H1 (cell line): ENCODE measurements at regions not wholly inside any gene's neighbourhood (a gene's known extent, or its start where the extent isn't known, plus 50 kb on each side); places are given as distances from the start of the nearest gene placed in this dataset.

Experiments used
- CTCF ChIA-PET: fragments of 300-600 bp; sonication (Branson Sonifier 250); formaldehyde crosslinking; loops from one replicate; lab custom pipeline; 2021; ENCODE audit not compliant: partially characterized antibody; lab: Charles Lee
- POLR2A ChIA-PET: fragments of 300-600 bp; sonication (Branson Sonifier 250); formaldehyde crosslinking; loops from one replicate; lab custom pipeline; 2021; ENCODE audit warnings: inconsistent platforms; ENCODE audit not compliant: partially characterized antibody; lab: Charles Lee
- DNase-seq, 2 experiments: peaks; one replicate each; pipeline versions ENCODE4 v3.0.0 to v3.0.0-alpha.2; 2010 to 2022; ENCODE audit warnings: low spot score in 2 of 2, low read depth in 1 of 2, mixed read lengths in 1 of 2
- FAIRE-seq: peaks from 2 replicates; lab custom pipeline; 2011; peaks lifted over from hg19 to GRCh38; lab: Jason Lieb, UNC
- H2AFZ ChIP-seq: 2 replicates; pipeline ENCODE4 v1.8.1; 2012; ENCODE audit warnings: low read length, inconsistent platforms
- H2AK5ac ChIP-seq: 2 replicates; pipeline ENCODE4 v1.6.1; 2013; ENCODE audit warnings: low read depth, low read length
- H2BK120ac ChIP-seq: replicated peaks from 2 replicates; pipeline ENCODE3; 2013; ENCODE audit warnings: low read depth, low read length, inconsistent platforms
- H2BK12ac ChIP-seq: 2 replicates; pipeline ENCODE4 v1.6.1; 2013; ENCODE audit warnings: low read depth, low read length
- H2BK15ac ChIP-seq: 2 replicates; pipeline ENCODE4 v1.6.1; 2013; ENCODE audit warnings: low read length
- H2BK20ac ChIP-seq: 2 replicates; pipeline ENCODE4 v1.6.1; 2013; ENCODE audit warnings: low read length
- H2BK5ac ChIP-seq: 2 replicates; pipeline ENCODE4 v1.6.1; 2013; ENCODE audit warnings: low read depth, low read length
- H3K14ac ChIP-seq: 2 replicates; pipeline ENCODE4 v1.6.1; 2013; ENCODE audit warnings: inconsistent platforms; ENCODE audit not compliant: insufficient read length
- H3K18ac ChIP-seq: 2 replicates; pipeline ENCODE4 v1.6.1; 2013; ENCODE audit warnings: low read length; ENCODE audit errors: extremely low read depth
- H3K23ac ChIP-seq: 2 replicates; pipeline ENCODE4 v1.6.1; 2013; ENCODE audit warnings: inconsistent platforms; ENCODE audit not compliant: insufficient read length
- H3K23me2 ChIP-seq: 2 replicates; pipeline ENCODE4 v1.6.1; 2013; ENCODE audit warnings: low read depth, low read length
- H3K27ac ChIP-seq: 2 replicates; pipeline ENCODE4 v1.6.1; 2011; ENCODE audit warnings: low read depth, low read length, inconsistent platforms
- H3K27me3 ChIP-seq, 4 experiments: replicated peaks in 1 of 4; 1 replicate in 1 of 4; 2 replicates in 3 of 4; pipeline versions ENCODE4 v1.6.1 to v1.8.1; 2011 to 2013; ENCODE audit warnings: low read length in 3 of 4, mild to moderate bottlenecking in 3 of 4, inconsistent platforms in 2 of 4, mixed read lengths in 2 of 4, moderate library complexity in 1 of 4; ENCODE audit not compliant: control insufficient read depth in 3 of 4, insufficient read depth in 3 of 4; ENCODE audit errors: extremely low read depth in 1 of 4
- H3K36me3 ChIP-seq, 4 experiments: 2 replicates each; pipeline versions ENCODE4 v1.6.1 to v1.8.1; 2011 to 2013; ENCODE audit warnings: mild to moderate bottlenecking in 4 of 4, low read length in 3 of 4, moderate library complexity in 2 of 4, control low read depth in 1 of 4, inconsistent platforms in 1 of 4; ENCODE audit not compliant: insufficient read depth in 4 of 4, control insufficient read depth in 2 of 4
- H3K4ac ChIP-seq: replicated peaks from 2 replicates; pipeline ENCODE3; 2013; ENCODE audit warnings: low read length, low read depth, mixed read lengths, inconsistent platforms; ENCODE audit not compliant: insufficient read length
- H3K4me1 ChIP-seq, 4 experiments: replicated peaks in 1 of 4; 1 replicate in 1 of 4; 2 replicates in 3 of 4; pipeline versions ENCODE4 v1.6.1 to v1.8.1; 2011 to 2013; ENCODE audit warnings: low read length in 3 of 4, inconsistent platforms in 2 of 4, mixed read lengths in 1 of 4; ENCODE audit not compliant: insufficient read depth in 4 of 4, control insufficient read depth in 3 of 4
- H3K4me2 ChIP-seq, 2 experiments: 2 replicates each; pipeline versions ENCODE4 v1.6.1 to v1.8.1; 2011 to 2013; ENCODE audit warnings: low read depth in 2 of 2, low read length in 2 of 2, control low read depth in 1 of 2, inconsistent platforms in 1 of 2, mild to moderate bottlenecking in 1 of 2; ENCODE audit not compliant: insufficient read depth in 1 of 2
- H3K4me3 ChIP-seq, 4 experiments: fragments of 200-600, 300-600 bp in 1 of 4; sonication (generic), shearing (Covaris generic), sonication (Bioruptor Twin) in 1 of 4; 2 replicates each; pipeline versions ENCODE4 v1.5.1 to v1.8.1; 2011 to 2016; ENCODE audit warnings: low read length in 4 of 4, low read depth in 3 of 4, control low read depth in 2 of 4, inconsistent platforms in 2 of 4, mild to moderate bottlenecking in 2 of 4, mixed read lengths in 1 of 4, moderate library complexity in 1 of 4; ENCODE audit not compliant: insufficient read depth in 2 of 4; ENCODE audit errors: extremely low read depth in 1 of 4
- H3K56ac ChIP-seq: replicated peaks from 2 replicates; pipeline ENCODE3; 2013; ENCODE audit warnings: low read depth, mild to moderate bottlenecking, mixed read lengths, low read length, inconsistent platforms; ENCODE audit not compliant: insufficient read length
- H3K79me1 ChIP-seq: 2 replicates; pipeline ENCODE4 v1.6.1; 2013; ENCODE audit warnings: low read depth, low read length, control low read depth
- H3K79me2 ChIP-seq, 2 experiments: 2 replicates each; pipeline versions ENCODE4 v1.6.1 to v1.8.1; 2012 to 2013; ENCODE audit warnings: low read length in 2 of 2, mild to moderate bottlenecking in 2 of 2, inconsistent platforms in 1 of 2; ENCODE audit not compliant: insufficient read depth in 2 of 2, control insufficient read depth in 1 of 2
- H3K9ac ChIP-seq, 4 experiments: replicated peaks in 1 of 4; 1 replicate in 1 of 4; 2 replicates in 3 of 4; pipeline versions ENCODE4 v1.6.1 to v1.8.1; 2011 to 2013; ENCODE audit warnings: low read depth in 3 of 4, low read length in 3 of 4, control low read depth in 2 of 4, mild to moderate bottlenecking in 2 of 4, moderate library complexity in 2 of 4, inconsistent platforms in 1 of 4; ENCODE audit errors: extremely low read depth in 1 of 4
- H3K9me3 ChIP-seq, 2 experiments: 2 replicates each; pipeline versions ENCODE4 v1.6.1 to v1.8.1; 2012 to 2013; ENCODE audit warnings: mild to moderate bottlenecking in 2 of 2, moderate library complexity in 2 of 2, control low read depth in 1 of 2, inconsistent platforms in 1 of 2, low read depth in 1 of 2, low read length in 1 of 2, mixed read lengths in 1 of 2; ENCODE audit not compliant: insufficient read depth in 2 of 2
- H4K20me1 ChIP-seq, 2 experiments: replicated peaks in 1 of 2; 2 replicates each; pipeline versions ENCODE3 to v1.8.1; 2011 to 2013; ENCODE audit warnings: inconsistent platforms in 2 of 2, low read length in 2 of 2, mild to moderate bottlenecking in 1 of 2; ENCODE audit not compliant: insufficient read depth in 2 of 2, control insufficient read depth in 1 of 2
- H4K5ac ChIP-seq: 2 replicates; pipeline ENCODE4 v1.6.1; 2013; ENCODE audit warnings: low read length, low read depth, mixed read lengths, inconsistent platforms; ENCODE audit not compliant: insufficient read length
- H4K8ac ChIP-seq: 2 replicates; pipeline ENCODE4 v1.8.0; 2013; ENCODE audit warnings: mild to moderate bottlenecking, moderate library complexity, low read length, inconsistent platforms; ENCODE audit not compliant: insufficient read depth; ENCODE audit errors: extremely low read depth
- H4K91ac ChIP-seq: replicated peaks from 2 replicates; pipeline ENCODE3; 2013; ENCODE audit warnings: low read length, mixed read lengths, inconsistent platforms; ENCODE audit not compliant: insufficient read length
- ATF2 ChIP-seq: IDR thresholded peaks from 2 replicates; pipeline ENCODE4 v1.6.1; 2012; ENCODE audit warnings: low read length, inconsistent platforms
- CBX8 ChIP-seq: fragments of 300-800, 300-1000 bp; sonication (generic); IDR thresholded peaks from 2 replicates; pipeline ENCODE4 v1.7.1; 2016; ENCODE audit warnings: low read depth, low read length, borderline replicate concordance
- JUND ChIP-seq: IDR thresholded peaks from 2 replicates; pipeline ENCODE4 v1.6.1; 2011; ENCODE audit warnings: mild to moderate bottlenecking, improper control_type of control experiment, low read length
- KDM4A ChIP-seq: IDR thresholded peaks from one replicate; pipeline ENCODE4 v1.7.1; 2012; ENCODE audit warnings: low read depth, mild to moderate bottlenecking, moderate library complexity, low read length, inconsistent platforms; ENCODE audit not compliant: severe bottlenecking
- SP4 ChIP-seq: IDR thresholded peaks from 2 replicates; pipeline ENCODE4 v1.6.1; 2012; ENCODE audit warnings: low read length, inconsistent platforms
- TBP ChIP-seq: IDR thresholded peaks from 2 replicates; pipeline ENCODE4 v1.6.1; 2011; ENCODE audit warnings: low read depth, low read length, improper control_type of control experiment
- WGBS, 2 experiments: shearing (Covaris generic) in 1 of 2; methylation state at CpG; one replicate each; pipeline versions ENCODE4 v1.1.6 to v1.1.7; 2013 to 2015; ENCODE audit warnings: low lambda C conversion rate in 2 of 2, mixed read lengths in 2 of 2, inconsistent platforms in 1 of 2, low coverage in 1 of 2, missing lambda C conversion rate in 1 of 2; ENCODE audit not compliant: insufficient replicate concordance in 2 of 2, insufficient coverage in 1 of 2, insufficient read length in 1 of 2; ENCODE audit errors: extremely low coverage in 1 of 2, missing lambda C conversion rate in 1 of 2; 5-methylcytosine and 5-hydroxymethylcytosine counted together

- TF ChIP-seq ATF2 (no peak), CBX8 (no peak), SP4 (no peak), KDM4A (no peak), TBP (no peak), JUND (no peak)
- TF ChIP-seq, all 59 proteins: peak for 0
- CTCF ChIA-PET = interaction anchor here (1.0 to 1.6 kb wide), 2 partner anchors 22 to 30 kb away, joined by 3 to 5 read pairs; no protein-coding TSS in a partner anchor
- Histone ChIP-seq H4K20me1 (no peaks in the 10 kb centered on the region), H3K4me3 (no peak overlapping the region), H3K23ac (no peak overlapping the region), H3K56ac (no peak overlapping the region), H3K9ac (no peak overlapping the region), H3K9me3 (no peaks in the 10 kb centered on the region), H3K4me2 (no peak overlapping the region), H3K79me1 (no peaks in the 10 kb centered on the region), H2BK12ac (no peak overlapping the region), H3K4ac (no peak overlapping the region), H3K27me3 (no peaks in the 10 kb centered on the region; a peak in 3 of 7 replicates), H3K4me1 (no peaks in the 10 kb centered on the region), H2AFZ (no peak overlapping the region), H3K14ac (no peak overlapping the region), H3K79me2 (no peaks in the 10 kb centered on the region), H3K36me3 (no peaks in the 10 kb centered on the region), H3K18ac (no peak overlapping the region), H2BK120ac (no peak overlapping the region), H4K91ac (no peak overlapping the region), H2BK15ac (no peak overlapping the region), H2BK20ac (no peak overlapping the region), H3K23me2 (no peaks in the 10 kb centered on the region), H2BK5ac (no peak overlapping the region), H4K5ac (no peak overlapping the region), H4K8ac (no peak overlapping the region), H2AK5ac (no peak overlapping the region), H3K27ac (no peak overlapping the region)
- DNase-seq (no peak), FAIRE-seq (no peak)
- 81% methylated on average over 2 of the region's 2 CpGs; no CpG with 5 or more reads in 1 of the 2 experiments for WGBS, 2 experiments
- POLR2A ChIA-PET = no interaction called here
Observed at GRCh38 chr3:134707908-134708597, 57.2 kb upstream of the KY start.
